ENCODE measurements at regions not wholly inside any gene's neighbourhood (a gene's known extent, or its start where the extent isn't known, plus 50 kb on each side); places are given as distances from the start of the nearest gene placed in this dataset.
A peak's percentile ranks its signal among the peaks of the same experiment; 100 is the strongest.

- no peak for FAIRE-seq
- intact Hi-C loops (cut with DNase I) = no loop called here
- H3K9me3 ChIP-seq (ENCODE audit: control insufficient read depth in 2 of 3, insufficient read depth in 1 of 3, low read length in 3 of 3) = no peaks in the 10 kb centered on the region
- H3K27me3 ChIP-seq (ENCODE audit: control insufficient read depth, insufficient read depth, low read length) = no peaks in the 10 kb centered on the region
- TF ChIP-seq CTCF (IDR thresholded peaks at IDR 0.05; ENCODE audit: borderline replicate concordance, extremely low read depth, insufficient read depth) = no peak
- H3K4me1 ChIP-seq (ENCODE audit: control insufficient read depth in 2 of 3, insufficient read depth in 2 of 3, low read depth in 1 of 3, low read length in 3 of 3) = peaks cover 0 to 3% (median 0%) of the 10 kb centered on the region in 3 donors
- H3K36me3 ChIP-seq (ENCODE audit: control insufficient read depth in 2 of 3, insufficient read depth in 3 of 3, low read length in 3 of 3) = no peaks in the 10 kb centered on the region
- no peak for DNase-seq
- H3K4me3 ChIP-seq (ENCODE audit: low read length in 3 of 3) = no peak overlapping the region
- no peak overlapping the region for H3K9ac ChIP-seq (ENCODE audit: low read length in 3 of 3)
- H3K27ac ChIP-seq (ENCODE audit: low read depth in 2 of 2, low read length in 2 of 2) = no peak overlapping the region
Observed at GRCh38 chr9:88871669-88872068, 119.6 kb upstream of the S1PR3 start.

GRCh38 chr9:88872192-88872946 lies 118.9 kb upstream of the S1PR3 start:
- H3K9me3 ChIP-seq (ENCODE audit: control insufficient read depth in 2 of 3, insufficient read depth in 1 of 3, low read length in 3 of 3) = no peaks in the 10 kb centered on the region
- H3K27ac ChIP-seq (ENCODE audit: low read depth in 2 of 2, low read length in 2 of 2) = no peak overlapping the region
- intact Hi-C loops (cut with DNase I) = no loop called here
- no peaks in the 10 kb centered on the region for H3K36me3 ChIP-seq (ENCODE audit: control insufficient read depth in 2 of 3, insufficient read depth in 3 of 3, low read length in 3 of 3)
- no peak for TF ChIP-seq CTCF (IDR thresholded peaks at IDR 0.05; ENCODE audit: borderline replicate concordance, extremely low read depth, insufficient read depth)
- no peaks in the 10 kb centered on the region for H3K27me3 ChIP-seq (ENCODE audit: control insufficient read depth, insufficient read depth, low read length)
- no peak overlapping the region for H3K9ac ChIP-seq (ENCODE audit: low read length in 3 of 3)
- FAIRE-seq (no peak), DNase-seq (peak in 2 of 5 donors; percentile 22 to 55)
- no peak overlapping the region for H3K4me3 ChIP-seq (ENCODE audit: low read length in 3 of 3)
- H3K4me1 ChIP-seq (ENCODE audit: control insufficient read depth in 2 of 3, insufficient read depth in 2 of 3, low read depth in 1 of 3, low read length in 3 of 3) = peaks cover 0 to 3% (median 0%) of the 10 kb centered on the region in 3 donors

- no peak for TF ChIP-seq CTCF (IDR thresholded peaks at IDR 0.05; ENCODE audit: borderline replicate concordance, extremely low read depth, insufficient read depth)
Observed at GRCh38 chr9:88873635-88874034, 117.6 kb upstream of the S1PR3 start.

More at GRCh38 chr9:88873635-88874034, 117.6 kb upstream of the S1PR3 start:
- intact Hi-C loops (cut with DNase I) = no loop called here
- H3K4me1 ChIP-seq (ENCODE audit: control insufficient read depth in 2 of 3, insufficient read depth in 2 of 3, low read depth in 1 of 3, low read length in 3 of 3) = peaks cover 0 to 3% (median 0%) of the 10 kb centered on the region in 3 donors
- H3K36me3 ChIP-seq (ENCODE audit: control insufficient read depth in 2 of 3, insufficient read depth in 3 of 3, low read length in 3 of 3) = no peaks in the 10 kb centered on the region
- H3K9me3 ChIP-seq (ENCODE audit: control insufficient read depth in 2 of 3, insufficient read depth in 1 of 3, low read length in 3 of 3) = no peaks in the 10 kb centered on the region
- H3K9ac ChIP-seq (ENCODE audit: low read length in 3 of 3) = no peak overlapping the region
- H3K27me3 ChIP-seq (ENCODE audit: control insufficient read depth, insufficient read depth, low read length) = no peaks in the 10 kb centered on the region
- FAIRE-seq = no peak
- DNase-seq = no peak
- H3K4me3 ChIP-seq (ENCODE audit: low read length in 3 of 3) = no peak overlapping the region
- no peak overlapping the region for H3K27ac ChIP-seq (ENCODE audit: low read depth in 2 of 2, low read length in 2 of 2)
